Activated naive CD4-positive, alpha-beta T cell treated with Interleukin-2 at 50 U/mL for 16 hours (primary cell): ENCODE measurements at regions not wholly inside any gene's neighbourhood (a gene's known extent, or its start where the extent isn't known, plus 50 kb on each side); places are given as distances from the start of the nearest gene placed in this dataset.

Experiments
- DNase-seq: peaks from one replicate; pipeline ENCODE4 v3.0.0-alpha.2; 2020

- DNase-seq = no peak
Observed at GRCh38 chr10:44196008-44196320, 188.9 kb downstream of the CXCL12 start.

DNA sequence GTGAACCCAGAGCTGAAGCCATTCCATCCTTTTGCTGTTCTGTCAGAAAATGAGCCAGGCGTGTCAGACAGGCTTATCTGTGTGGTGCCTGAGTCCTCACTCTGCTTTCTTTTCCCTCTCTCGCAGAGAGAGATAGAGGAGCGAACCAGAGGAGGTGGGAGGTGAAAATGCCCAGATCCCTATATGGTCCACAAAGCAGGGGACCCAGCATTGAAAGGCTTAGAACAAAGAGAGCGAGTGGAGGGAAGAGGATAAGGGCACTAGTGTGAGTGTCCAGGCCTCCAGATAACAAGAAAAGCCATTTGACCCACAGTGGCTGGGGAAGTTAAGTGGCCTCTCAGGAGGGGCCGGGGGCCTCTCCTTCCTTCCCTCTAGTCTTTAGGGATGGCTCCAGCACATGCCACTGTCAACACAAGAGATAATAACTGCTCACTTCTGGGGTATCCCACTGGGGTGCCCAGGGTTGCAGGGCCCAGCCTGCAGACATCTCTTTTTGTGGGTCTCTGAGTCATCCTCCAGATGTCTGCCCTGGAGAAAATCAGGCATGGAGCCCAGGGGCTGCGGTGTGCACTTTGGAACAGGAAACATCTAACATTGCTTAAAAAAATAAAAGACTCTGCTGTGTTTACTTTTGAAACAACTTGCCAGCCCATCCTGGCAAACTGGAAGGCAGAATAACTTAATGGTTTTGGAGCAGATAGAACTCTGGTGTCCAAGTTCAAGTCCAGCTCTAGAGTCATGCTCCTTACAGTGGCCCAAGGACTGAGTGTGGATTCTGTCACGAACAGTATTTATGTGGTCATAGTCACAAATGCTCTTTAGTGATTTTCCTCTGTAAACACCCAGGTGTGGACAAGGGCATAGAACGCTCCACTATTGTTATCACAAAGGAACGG, 189.5 kb downstream of the CXCL12 start:
- no peak for DNase-seq

GRCh38 chr10:44194435-44194834, 190.5 kb downstream of the CXCL12 start:
- no peak for DNase-seq

DNA sequence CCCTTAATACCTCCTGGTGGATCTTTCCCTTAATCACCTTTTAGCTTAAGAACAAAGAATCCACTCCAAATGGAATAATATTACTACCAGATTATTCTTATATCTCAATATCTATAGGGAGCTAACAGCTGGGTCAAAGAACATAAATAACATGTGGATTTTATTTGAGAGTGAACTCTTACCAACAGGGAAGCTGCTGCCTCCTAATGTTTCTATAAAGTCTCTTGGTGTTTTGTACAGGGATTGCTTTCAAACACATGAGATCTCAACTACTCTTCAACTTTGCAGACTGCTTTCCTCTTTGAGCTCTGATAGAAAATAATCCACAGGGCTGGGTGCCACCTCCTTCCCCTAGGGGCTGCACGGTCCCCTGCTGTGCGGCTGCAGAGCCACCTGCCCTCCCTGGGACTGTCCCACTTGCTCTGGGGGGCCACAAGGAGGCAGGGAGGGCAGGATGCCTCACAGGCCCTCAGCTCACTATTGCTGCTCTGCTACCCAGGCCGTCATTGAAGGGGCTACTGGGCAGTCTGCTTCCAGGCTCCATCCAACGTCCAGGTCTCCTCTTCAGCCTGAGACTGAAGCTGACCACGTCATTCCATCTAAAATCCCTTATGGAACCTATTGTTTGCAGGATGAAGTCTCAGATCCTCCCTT, 191.2 kb downstream of the CXCL12 start:
- DNase-seq = no peak

DNA sequence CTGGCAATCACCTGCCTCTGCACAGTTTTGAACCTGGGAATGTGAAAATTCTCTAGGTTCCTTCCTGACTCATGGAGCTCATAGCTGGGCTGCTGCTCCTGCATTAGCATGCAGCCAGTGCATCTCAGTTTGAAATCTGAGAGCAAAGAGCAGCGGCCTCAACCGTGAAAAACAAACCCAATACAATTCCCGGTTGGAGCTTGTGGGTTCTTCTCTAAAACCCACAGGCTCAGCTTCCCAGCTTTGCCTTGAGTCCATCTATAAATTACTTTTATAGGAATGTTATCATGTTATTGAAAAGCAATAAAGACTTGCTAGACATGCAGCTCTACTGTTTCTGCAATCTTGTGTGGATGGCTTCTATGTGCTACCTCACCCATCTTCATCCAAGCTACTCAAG, 191.7 kb downstream of the CXCL12 start:
- DNase-seq = no peak

DNA sequence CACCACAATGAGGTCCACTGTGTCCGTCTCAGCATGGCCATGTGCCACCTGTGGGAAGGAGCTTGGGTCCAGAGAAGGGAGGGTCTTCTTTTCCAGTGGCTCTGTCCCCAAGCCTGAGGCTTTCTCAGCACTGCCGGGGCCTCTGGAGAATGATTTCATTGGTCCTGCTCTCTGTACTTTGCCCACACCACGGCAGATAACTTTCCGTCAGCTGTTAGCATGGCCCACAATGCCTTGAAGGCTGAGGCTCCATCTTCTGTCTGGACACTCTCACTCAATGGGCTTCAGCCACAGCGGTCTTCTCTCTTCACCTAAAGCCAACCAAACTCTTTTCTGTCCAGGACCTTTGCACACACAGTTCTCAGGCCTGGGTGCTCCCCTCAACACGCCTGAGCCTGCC, 192.5 kb downstream of the CXCL12 start:
- no peak for DNase-seq

DNA sequence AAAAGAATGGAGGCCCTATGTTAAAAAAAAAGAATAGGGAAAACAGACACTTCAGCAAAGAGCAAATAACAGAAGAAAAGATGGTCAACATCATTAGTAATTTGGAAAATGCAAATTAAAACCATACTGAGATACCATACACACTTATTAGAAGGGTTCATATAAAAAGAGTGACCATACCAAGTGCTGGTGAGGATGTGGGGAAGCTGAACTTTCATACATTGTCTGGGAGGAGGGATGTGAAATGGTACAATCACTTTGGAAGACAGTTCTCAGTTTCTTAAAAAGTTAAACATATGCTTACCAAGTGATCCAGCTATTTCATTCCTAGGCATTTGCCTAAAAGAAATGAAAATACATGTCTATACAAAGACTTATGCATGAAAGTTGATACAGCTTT, 194.4 kb downstream of the CXCL12 start:
- DNase-seq = no peak

DNA sequence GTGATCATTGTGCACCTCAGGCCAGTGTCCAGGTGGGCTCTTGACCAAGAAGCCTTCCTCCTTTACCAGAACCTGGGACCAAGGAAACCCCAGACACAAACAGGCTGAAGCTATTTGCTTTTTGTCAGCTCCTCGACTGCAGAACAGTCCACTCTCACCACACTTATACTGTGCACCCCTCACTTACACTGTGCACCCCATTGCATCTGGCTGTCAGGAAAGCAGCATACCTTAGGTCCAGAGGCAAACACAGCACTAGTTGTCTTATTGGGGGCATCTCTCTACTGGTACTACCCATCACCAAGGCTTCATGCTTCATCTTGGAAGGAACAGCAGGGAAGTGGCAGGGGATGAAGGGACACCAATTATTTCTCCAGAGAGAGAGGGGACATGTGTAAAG, 198.1 kb downstream of the CXCL12 start:
- no peak for DNase-seq

- no peak for DNase-seq
Observed at GRCh38 chr10:44186150-44186549, 198.7 kb downstream of the CXCL12 start.

GRCh38 chr10:44185315-44185666, 199.6 kb downstream of the CXCL12 start:
- DNase-seq = no peak

GRCh38 chr10:44184633-44185314, 200.1 kb downstream of the CXCL12 start:
- DNase-seq = no peak

DNA sequence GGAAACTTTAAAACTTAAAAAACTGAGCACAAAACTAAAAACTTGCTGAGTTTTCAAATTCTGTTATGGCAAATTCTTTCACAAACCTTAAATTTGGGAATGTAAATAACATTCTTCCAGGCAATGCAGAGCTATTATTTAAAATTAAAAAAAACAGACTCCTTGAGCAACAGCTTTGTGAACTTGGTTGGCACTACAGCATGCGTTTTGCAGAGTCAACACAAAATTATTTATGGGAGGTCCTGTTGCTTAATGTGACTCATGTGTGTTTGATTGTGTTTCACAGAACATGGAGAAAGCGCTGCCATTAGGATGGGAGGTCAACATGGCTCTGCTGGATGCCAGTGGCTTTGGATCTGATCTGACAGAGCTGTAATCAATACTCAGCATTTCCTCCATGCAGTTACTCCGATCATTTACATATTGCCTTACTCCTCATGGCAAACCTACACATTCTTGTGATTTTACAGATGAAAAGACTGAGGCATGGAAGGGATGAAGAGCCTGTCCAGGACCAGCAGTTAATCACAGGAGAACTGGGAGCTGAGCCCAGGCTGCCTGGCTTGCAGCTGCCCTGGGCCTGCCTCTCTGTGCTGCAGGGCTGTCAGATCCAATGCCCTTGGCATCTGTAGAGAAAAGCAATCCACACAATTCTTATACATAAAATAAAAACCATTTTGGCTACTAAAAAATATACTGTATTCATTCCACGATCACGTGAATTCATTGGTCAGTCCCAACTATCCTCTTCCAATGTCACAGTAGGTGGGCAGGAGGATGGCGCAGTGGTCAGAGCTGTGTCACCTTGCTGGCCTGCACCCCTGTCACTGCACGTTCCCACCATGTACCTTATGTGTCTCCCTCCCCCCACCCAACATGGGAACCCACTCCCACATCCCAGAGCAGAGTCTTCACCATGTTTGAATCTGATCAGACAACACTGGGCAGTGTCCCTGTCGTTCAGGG, 200.9 kb downstream of the CXCL12 start:
- DNase-seq = no peak

GRCh38 chr10:44182909-44183308, 202.0 kb downstream of the CXCL12 start:
- no peak for DNase-seq

DNA sequence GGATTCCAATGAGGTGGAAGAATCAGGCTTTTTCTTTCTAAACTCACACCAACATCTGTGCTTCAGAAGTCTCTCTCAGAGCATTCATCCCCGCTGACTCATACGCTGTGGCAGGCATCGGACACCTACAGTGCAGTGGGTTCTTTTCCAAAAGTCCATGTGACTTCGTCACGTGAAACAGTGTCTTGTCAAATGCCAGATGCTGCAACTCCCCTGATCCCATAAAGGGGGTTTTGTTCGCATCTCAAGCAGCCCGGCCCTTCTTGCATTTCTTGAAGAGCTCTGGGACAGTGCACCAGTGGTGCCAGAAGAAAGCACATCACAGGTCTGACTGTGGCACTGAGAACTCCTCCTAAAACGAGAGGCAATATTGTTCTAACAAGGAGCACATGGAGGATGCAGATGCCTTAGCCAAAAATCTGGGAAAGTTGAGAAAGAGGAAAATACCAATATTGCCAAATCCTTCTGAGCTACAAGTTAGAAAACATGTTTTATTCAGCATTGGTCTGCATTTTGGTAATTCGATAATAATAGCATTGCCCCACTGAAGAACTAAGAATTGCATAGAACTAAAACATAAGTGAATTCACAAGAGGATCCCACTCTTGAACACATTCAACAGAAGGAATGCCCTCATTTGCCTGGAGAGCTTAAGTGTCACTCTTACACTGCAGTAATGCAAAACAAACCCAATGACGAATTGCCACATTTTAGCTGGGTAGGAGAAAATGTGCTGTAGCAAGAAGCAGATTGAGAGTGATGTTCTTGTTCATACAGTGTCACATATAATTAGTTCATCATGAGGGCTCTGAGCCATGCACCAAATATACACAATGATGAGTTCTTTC, 204.4 kb downstream of the CXCL12 start:
- no peak for DNase-seq

GRCh38 chr10:44178856-44179255, 206.0 kb downstream of the CXCL12 start:
- no peak for DNase-seq

GRCh38 chr10:44178281-44178680, 206.6 kb downstream of the CXCL12 start:
- DNase-seq = no peak

DNA sequence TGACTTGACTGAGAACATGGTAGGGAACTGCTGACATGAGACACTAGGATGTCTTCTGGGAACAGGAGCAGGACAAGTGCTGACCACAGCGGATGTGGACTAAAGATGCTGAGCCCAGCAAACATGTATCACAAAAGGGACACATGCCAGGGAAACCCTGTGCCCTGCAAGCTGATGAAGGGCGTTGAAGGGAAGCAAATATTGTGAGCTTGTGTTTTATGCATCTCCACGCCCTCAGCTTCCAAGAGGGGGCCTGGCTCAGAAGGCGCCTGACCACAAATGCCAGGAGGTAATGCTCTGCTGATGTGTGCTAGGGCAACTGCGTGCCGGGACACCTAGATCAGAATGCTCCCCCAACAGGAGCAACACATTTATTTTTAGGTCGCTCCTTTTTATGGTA, 207.3 kb downstream of the CXCL12 start:
- DNase-seq = no peak

- DNase-seq = no peak
Observed at GRCh38 chr10:44176311-44176710, 208.6 kb downstream of the CXCL12 start.

DNA sequence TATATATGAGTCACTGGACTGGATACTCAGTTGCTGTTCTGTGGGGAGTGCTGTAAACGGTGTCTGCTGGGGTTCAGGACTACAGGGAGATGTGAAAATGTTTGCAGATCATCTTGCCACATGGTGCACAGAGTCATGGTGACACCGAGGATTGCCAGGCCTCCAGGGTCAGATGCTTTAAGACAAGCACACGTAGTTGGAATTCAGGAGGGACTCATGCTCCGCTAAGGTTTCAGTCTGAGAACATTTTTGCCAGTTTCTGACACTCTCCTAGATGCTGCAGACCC, 211.3 kb downstream of the CXCL12 start:
- no peak for DNase-seq

DNA sequence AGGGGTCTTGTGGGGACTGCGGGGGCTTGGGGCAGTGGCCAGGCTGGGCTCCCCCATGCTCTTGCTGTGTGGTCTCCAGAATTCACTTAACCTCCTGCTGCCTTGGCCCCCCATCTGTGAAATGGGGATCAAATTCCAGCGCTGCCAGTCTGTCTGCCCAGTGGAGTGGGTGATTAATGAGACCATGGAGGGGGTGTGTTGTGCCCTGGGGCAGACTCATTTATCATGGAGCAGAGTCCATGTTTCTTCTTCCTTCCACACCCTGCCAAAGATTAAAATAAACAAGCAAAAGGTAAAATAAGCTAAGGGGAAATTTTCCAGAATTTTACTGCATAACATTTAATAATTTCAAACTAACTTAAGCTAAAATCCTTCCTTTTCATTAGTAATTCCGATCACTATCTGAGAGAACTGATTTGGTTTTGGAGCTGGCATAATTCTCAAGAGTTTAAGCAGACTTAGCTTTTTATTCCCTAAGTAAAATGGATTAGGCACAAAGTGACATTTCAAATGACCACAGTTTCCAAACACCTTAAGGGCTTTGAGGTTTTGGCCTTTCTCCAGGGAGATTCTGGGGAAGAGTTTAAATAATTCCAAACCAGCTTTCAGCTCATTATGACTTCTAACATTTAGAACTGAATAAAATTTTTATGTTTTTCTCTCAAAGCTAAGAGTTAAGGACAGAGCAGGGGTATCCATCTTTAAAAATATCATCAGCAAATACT, 211.9 kb downstream of the CXCL12 start:
- no peak for DNase-seq

- DNase-seq = no peak
Observed at GRCh38 chr10:44171765-44172164, 213.1 kb downstream of the CXCL12 start.

GRCh38 chr10:44168478-44168877, 216.4 kb downstream of the CXCL12 start:
- DNase-seq = no peak
